ENCODE measurements at regions not wholly inside any gene's neighbourhood (a gene's known extent, or its start where the extent isn't known, plus 50 kb on each side); places are given as distances from the start of the nearest gene placed in this dataset.

GRCh38 chr12:32033406-32033805, 73.2 kb upstream of the BICD1 start:
- WGBS (ENCODE audit: low lambda C conversion rate) = 41% methylated on average over 2 of the region's 2 CpGs
- DNase-seq (ENCODE audit: low spot score) (no peak), FAIRE-seq (no peak), ATAC-seq (no peak)
- no peak overlapping the region for H3K4me2 ChIP-seq (ENCODE audit: low read depth, low read length)
- no peaks in the 10 kb centered on the region for H3K27me3 ChIP-seq (ENCODE audit: control insufficient read depth in 1 of 2, insufficient read depth in 2 of 2, low read length in 2 of 2)
- H3K27ac ChIP-seq (ENCODE audit: extremely low read length, insufficient read depth, low read length) = no peak overlapping the region
- H2AFZ ChIP-seq (ENCODE audit: low read length) = no peak overlapping the region
- no peaks in the 10 kb centered on the region for H3K9me3 ChIP-seq (ENCODE audit: low read length)
- H3K79me2 ChIP-seq (ENCODE audit: insufficient read depth, low read length) = no peaks in the 10 kb centered on the region
- ChIA-PET CTCF (ENCODE audit: low intra/inter-chr PET ratio, low total read pairs) (no interaction called here), POLR2A (no interaction called here)
- no peak overlapping the region for H3K4me3 ChIP-seq (replicated peaks in 1 of 3; ENCODE audit: insufficient read depth in 1 of 3, low read depth in 2 of 3, low read length in 3 of 3)
- in situ Hi-C loops (cut with HindIII; ENCODE audit: extremely low pct_ligation_motif_present, low pct_unique_long_range_greater_than_20kb) (no loop called here), intact Hi-C loops (cut with micrococcal nuclease; ENCODE audit: unreplicated experiment) (no loop called here)
- no peaks in the 10 kb centered on the region for H3K36me3 ChIP-seq (replicated peaks in 1 of 2; ENCODE audit: control insufficient read depth in 1 of 2, insufficient read depth in 2 of 2, low read length in 2 of 2)
- H3K9ac ChIP-seq (ENCODE audit: insufficient read depth, low read depth, low read length) = no peak overlapping the region
- no peaks in the 10 kb centered on the region for H4K20me1 ChIP-seq (ENCODE audit: insufficient read depth, low read length)
- no peaks in the 10 kb centered on the region for H3K4me1 ChIP-seq (ENCODE audit: insufficient read depth, low read length)
- no TSS peak for BruUV-seq (replicated peaks)
- TF ChIP-seq ZNF546 (CRISPR knock-in tag; conservative IDR thresholded peaks at IDR 0.05) (no peak), FOXA1 (IDR thresholded peaks at IDR 0.05) (no peak), FOXA1 (CRISPR knock-in tag; IDR thresholded peaks at IDR 0.05) (no peak), ZNF383 (CRISPR knock-in tag; IDR thresholded peaks at IDR 0.05; ENCODE audit: borderline replicate concordance) (no peak), PHF5A (CRISPR knock-in tag; IDR thresholded peaks at IDR 0.05; ENCODE audit: low read depth, unreplicated experiment) (no peak), ZNF556 (CRISPR knock-in tag; IDR thresholded peaks at IDR 0.05; ENCODE audit: borderline replicate concordance) (no peak), E2F5 (CRISPR knock-in tag; conservative IDR thresholded peaks at IDR 0.05) (no peak), ZNF10 (CRISPR knock-in tag; IDR thresholded peaks at IDR 0.05; ENCODE audit: borderline replicate concordance, low read depth) (no peak), ZFP1 (CRISPR knock-in tag; IDR thresholded peaks at IDR 0.05) (no peak), CENPBD1 (CRISPR knock-in tag; IDR thresholded peaks at IDR 0.05; ENCODE audit: borderline replicate concordance, low read depth) (no peak), AKNA (CRISPR knock-in tag; IDR thresholded peaks at IDR 0.05; ENCODE audit: borderline replicate concordance) (no peak), KIAA2018 (CRISPR knock-in tag; IDR thresholded peaks at IDR 0.05; ENCODE audit: borderline replicate concordance) (no peak)

Measured in HepG2 (cell line).